Activated CD4-positive, alpha-beta T cell treated with anti-CD3 and anti-CD28 coated beads, Interleukin-2, amount 10 ng/mL, durations not matched to agents 24 days and 14 days (primary cell): ENCODE measurements at regions not wholly inside any gene's neighbourhood (a gene's known extent, or its start where the extent isn't known, plus 50 kb on each side); places are given as distances from the start of the nearest gene placed in this dataset.

ENCODE experiments used
- DNase-seq: peaks from one replicate; pipeline ENCODE4 v3.0.0; 2022
- H3K27ac Mint-ChIP-seq: one replicate; pipeline ENCODE4 v1.8.0; 2022; ENCODE audit warnings: mild to moderate bottlenecking, mixed read lengths
- H3K27me3 Mint-ChIP-seq: one replicate; pipeline ENCODE4 v1.8.0; 2022; ENCODE audit warnings: mixed read lengths
- H3K36me3 Mint-ChIP-seq: one replicate; pipeline ENCODE4 v1.8.0; 2022; ENCODE audit warnings: low read depth, mild to moderate bottlenecking, mixed read lengths
- H3K4me1 Mint-ChIP-seq: one replicate; pipeline ENCODE4 v1.8.0; 2021; ENCODE audit warnings: mixed read lengths
- H3K4me3 Mint-ChIP-seq: one replicate; pipeline ENCODE4 v1.8.0; 2022; ENCODE audit warnings: mild to moderate bottlenecking, moderate library complexity, mixed read lengths
- H3K9me3 Mint-ChIP-seq: one replicate; pipeline ENCODE4 v1.8.0; 2021; ENCODE audit warnings: mixed read lengths
- intact Hi-C: fragments of 100-400 bp; cut with micrococcal nuclease; formaldehyde crosslinking; loops from one replicate; pipeline ENCODE4 v1.15.1; 2023

DNA sequence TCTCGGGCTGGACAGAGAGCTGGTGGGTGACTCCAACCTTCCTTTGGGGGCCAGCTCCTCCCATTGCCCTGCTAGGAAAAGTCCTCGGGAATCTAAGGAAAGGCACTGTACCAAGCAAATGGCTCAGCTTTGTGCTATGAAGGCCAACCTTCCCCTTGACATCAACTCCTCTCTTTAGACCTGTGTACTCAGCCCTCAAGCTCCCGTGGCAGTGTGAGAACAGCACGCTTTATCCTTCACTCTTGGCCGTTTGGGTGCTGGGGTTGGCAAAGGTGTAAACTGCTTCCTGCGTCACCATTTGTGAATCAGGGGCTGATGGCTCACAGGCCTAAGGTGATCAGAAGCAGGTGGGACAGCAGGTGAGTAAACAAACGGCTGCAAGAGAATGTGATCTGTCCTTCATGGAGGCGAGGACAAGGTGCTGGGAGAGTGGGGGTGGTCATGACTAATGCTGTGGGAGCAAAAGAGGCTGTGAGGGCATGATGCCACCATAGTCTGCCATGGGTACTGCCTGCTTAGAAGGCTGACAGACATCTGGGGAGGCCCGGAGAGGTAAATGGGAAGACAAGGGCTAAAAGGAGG is 165.2 kb upstream of the TPM1 start:
- H3K36me3 Mint-ChIP-seq: no peaks in the 10 kb centered on the region
- H3K4me3 Mint-ChIP-seq: no peak overlapping the region
- no peak overlapping the region for H3K27ac Mint-ChIP-seq
- peaks cover 18% of the 10 kb centered on the region for H3K27me3 Mint-ChIP-seq
- H3K9me3 Mint-ChIP-seq: no peaks in the 10 kb centered on the region
- intact Hi-C loops: no loop called here
- DNase-seq: no peak
- peaks cover 9% of the 10 kb centered on the region for H3K4me1 Mint-ChIP-seq

DNA sequence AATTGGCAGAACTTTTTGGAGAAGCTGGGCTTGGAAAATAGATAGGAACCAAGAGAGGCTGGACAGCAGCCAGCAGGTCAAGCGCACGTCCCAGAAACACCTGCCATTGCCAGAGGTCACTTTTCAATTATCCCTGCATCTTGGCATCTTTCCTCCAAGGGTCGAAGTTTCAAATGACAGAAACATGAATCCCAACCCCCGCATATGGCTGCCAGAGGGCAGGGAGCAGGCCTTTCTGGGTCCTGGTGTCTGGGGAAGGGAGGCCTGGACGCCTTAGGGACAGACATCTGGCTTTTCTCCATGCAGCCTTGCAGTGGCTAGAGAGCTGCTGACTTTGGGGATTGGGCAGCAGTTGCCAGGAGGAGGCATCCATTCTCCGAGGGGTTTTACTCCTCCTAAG is 164.5 kb upstream of the TPM1 start:
- peaks cover 9% of the 10 kb centered on the region for H3K4me1 Mint-ChIP-seq
- H3K4me3 Mint-ChIP-seq: no peak overlapping the region
- peaks cover 25% of the 10 kb centered on the region for H3K27me3 Mint-ChIP-seq
- H3K27ac Mint-ChIP-seq: no peak overlapping the region
- DNase-seq: no peak
- no peaks in the 10 kb centered on the region for H3K9me3 Mint-ChIP-seq
- intact Hi-C loops: no loop called here
- no peaks in the 10 kb centered on the region for H3K36me3 Mint-ChIP-seq

DNA sequence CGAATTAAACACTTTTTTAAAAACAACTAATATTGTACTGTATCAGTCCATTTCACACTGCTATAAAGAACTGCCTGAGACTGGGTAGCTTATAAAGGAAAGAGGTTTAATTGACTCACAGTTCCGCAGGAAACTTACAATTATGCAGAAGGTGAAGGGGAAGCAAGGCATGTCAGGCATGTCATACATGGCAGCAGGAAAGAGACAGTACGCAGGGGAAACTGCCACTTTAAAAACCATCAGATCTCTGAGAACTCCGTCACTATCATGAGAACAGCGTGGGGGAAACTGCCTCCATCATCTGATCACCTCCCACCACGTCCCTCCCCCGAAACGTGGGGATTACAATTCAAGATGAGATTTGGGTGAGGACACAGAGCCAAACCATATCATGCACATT is 162.8 kb upstream of the TPM1 start:
- Mint-ChIP-seq H3K27ac (no peak overlapping the region), H3K4me3 (no peak overlapping the region), H3K27me3 (peaks cover 26% of the 10 kb centered on the region), H3K4me1 (peaks cover 9% of the 10 kb centered on the region), H3K36me3 (no peaks in the 10 kb centered on the region), H3K9me3 (no peaks in the 10 kb centered on the region)
- no peak for DNase-seq
- intact Hi-C loops: no loop called here

DNA sequence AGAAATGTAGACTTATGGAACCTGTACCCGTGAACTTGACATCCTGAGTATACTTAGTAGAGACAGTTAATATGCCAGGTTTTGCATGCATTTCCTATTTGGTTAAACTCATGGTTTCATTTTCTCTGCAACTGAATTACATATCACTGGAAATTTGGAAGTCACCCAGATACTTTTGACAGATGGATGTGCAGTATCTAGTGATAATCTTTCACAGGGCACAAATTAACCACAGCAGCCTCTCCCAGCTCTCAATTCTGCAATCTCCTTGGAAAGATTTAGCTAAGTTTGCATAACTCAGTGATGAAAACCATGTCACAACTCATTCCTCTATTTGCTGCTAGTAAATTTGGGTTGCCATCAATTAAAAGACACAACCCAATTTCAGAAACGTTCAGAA is 162.3 kb upstream of the TPM1 start:
- Mint-ChIP-seq H3K27ac (no peak overlapping the region), H3K36me3 (no peaks in the 10 kb centered on the region), H3K27me3 (peaks cover 27% of the 10 kb centered on the region), H3K4me1 (peaks cover 9% of the 10 kb centered on the region), H3K4me3 (no peak overlapping the region), H3K9me3 (no peaks in the 10 kb centered on the region)
- no peak for DNase-seq
- intact Hi-C loops: no loop called here

DNA sequence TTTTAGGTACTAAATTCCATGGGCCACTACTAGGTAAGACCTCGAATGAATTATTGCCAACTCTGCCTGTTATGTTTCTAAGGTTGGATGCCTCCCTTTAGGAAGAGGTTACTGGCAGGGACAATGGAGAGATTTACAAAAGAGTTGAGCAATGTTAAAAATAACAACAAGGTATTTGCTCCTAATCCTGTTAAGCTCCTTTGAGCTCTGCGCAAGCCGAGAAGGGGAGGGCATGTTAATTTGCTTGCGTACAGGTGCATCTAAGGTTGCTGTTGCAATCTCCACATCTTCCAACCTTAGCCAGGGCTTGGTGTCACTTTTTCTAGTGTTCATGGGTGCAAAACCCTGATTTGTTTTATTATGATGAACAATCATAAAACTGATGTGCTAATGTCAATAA is 161.5 kb upstream of the TPM1 start:
- Mint-ChIP-seq H3K27ac (no peak overlapping the region), H3K4me3 (no peak overlapping the region), H3K36me3 (no peaks in the 10 kb centered on the region), H3K9me3 (no peaks in the 10 kb centered on the region), H3K4me1 (peaks cover 9% of the 10 kb centered on the region), H3K27me3 (peaks cover 31% of the 10 kb centered on the region)
- DNase-seq: no peak
- intact Hi-C loops: no loop called here

DNA sequence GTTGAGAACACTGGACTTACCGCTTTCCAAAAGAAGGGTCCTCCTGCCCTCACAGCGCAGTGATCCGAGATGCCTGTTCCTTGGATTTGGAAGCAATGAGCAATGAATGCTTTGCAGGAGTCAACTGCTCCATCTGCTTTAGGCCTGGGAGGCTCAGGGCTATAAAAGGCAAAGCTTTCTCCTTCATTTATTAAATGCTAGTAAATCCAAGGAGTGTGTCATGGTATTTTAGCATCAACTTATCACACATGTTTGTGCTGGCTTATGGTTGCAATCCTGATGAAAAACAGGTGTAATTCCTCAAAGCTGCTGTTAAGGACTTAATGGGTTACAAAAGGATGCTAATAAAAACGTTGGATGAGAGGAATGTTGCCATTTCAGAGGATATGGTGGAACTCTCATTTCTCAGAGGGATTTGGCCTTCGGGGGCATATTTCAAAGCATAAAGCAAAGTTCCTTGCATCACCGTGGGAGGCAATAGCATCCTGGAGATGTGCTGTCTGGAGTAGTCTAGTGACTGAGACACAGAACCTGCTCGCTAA is 158.5 kb upstream of the TPM1 start:
- no peak for DNase-seq
- Mint-ChIP-seq H3K9me3 (no peaks in the 10 kb centered on the region), H3K4me1 (peaks cover 9% of the 10 kb centered on the region), H3K27ac (no peak overlapping the region), H3K36me3 (no peaks in the 10 kb centered on the region), H3K4me3 (no peak overlapping the region), H3K27me3 (peaks cover 35% of the 10 kb centered on the region)
- intact Hi-C loops: no loop called here

DNA sequence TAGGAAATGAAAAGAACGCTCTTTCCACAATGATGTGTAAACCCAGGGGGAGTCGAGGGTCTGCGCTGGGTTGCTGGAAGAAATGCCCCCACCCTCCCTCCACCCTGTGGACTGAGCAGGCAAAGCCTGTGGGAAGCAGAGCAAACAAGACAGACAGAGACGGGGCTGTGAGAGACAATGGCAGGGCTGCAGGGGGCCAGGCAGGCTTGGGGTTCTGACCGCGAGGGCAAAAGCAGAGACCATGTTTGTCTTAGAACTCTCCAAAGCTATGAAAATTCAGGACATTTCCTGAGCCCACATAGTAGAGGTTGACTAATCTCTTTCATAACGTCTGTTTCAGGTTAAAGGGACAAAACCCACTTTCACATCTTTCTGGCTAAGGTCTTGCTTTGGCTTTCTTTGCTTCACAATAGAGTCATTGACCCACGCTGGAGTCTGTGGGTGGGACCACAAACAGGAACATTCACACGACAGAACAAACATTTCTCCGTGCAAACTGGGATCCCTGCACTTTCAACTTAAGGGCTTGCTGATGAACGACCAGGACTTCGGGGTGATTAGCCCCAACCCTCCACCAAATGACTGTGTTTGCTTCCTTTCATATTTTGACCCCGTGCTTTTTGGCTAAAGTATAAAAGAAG is 156.0 kb upstream of the TPM1 start:
- Mint-ChIP-seq H3K4me3 (no peak overlapping the region), H3K27me3 (peaks cover 32% of the 10 kb centered on the region), H3K4me1 (no peaks in the 10 kb centered on the region), H3K27ac (no peak overlapping the region), H3K36me3 (no peaks in the 10 kb centered on the region), H3K9me3 (no peaks in the 10 kb centered on the region)
- no peak for DNase-seq
- intact Hi-C loops: no loop called here

DNA sequence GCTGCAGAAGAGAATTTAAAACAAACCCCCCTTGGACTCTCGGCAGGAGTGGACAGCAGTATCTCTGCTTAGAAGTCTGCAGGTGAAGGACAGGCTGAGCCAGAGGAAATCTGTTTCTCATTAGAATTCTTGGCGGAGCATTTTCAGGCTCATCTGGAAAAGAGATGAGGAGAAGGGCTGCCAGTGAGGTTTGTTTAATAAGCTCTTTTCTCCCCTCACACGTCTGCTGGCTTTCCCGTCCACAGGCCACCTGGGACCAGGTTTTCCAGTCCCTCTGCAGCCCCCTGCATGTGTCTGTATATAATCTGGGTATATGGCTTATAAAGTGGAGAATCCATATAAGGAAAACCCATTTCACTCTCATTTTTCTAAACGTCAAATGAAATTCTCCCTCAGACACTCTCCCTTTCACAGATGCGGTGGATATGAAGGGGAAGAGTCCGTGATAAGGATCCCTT is 155.4 kb upstream of the TPM1 start:
- H3K4me1 Mint-ChIP-seq: no peaks in the 10 kb centered on the region
- DNase-seq: no peak
- no peaks in the 10 kb centered on the region for H3K36me3 Mint-ChIP-seq
- H3K27ac Mint-ChIP-seq: no peak overlapping the region
- no peak overlapping the region for H3K4me3 Mint-ChIP-seq
- intact Hi-C loops: no loop called here
- H3K9me3 Mint-ChIP-seq: no peaks in the 10 kb centered on the region
- peaks cover 30% of the 10 kb centered on the region for H3K27me3 Mint-ChIP-seq

DNA sequence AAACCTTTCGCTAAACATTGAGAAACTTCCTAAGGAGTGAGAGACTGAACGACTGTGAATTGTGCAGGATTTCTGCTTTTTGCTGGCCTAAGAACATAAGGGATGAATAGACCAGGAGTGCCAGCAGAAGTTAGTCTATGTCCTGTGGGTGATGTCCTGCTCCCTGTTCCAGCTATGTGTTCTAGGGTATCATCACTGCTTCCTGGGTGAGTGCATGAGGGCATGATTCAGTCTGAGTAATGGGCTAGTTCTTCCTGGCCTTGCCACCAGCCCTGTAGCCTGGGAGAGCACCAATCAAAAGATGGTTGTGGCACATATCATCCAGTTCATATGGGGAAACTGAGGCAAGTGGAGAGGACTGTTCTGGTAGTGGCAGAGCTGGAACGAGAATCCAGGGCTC is 153.9 kb upstream of the TPM1 start:
- H3K27ac Mint-ChIP-seq: no peak overlapping the region
- no peaks in the 10 kb centered on the region for H3K4me1 Mint-ChIP-seq
- H3K36me3 Mint-ChIP-seq: no peaks in the 10 kb centered on the region
- intact Hi-C loops: no loop called here
- H3K9me3 Mint-ChIP-seq: no peaks in the 10 kb centered on the region
- no peak for DNase-seq
- peaks cover 17% of the 10 kb centered on the region for H3K27me3 Mint-ChIP-seq
- no peak overlapping the region for H3K4me3 Mint-ChIP-seq

DNA sequence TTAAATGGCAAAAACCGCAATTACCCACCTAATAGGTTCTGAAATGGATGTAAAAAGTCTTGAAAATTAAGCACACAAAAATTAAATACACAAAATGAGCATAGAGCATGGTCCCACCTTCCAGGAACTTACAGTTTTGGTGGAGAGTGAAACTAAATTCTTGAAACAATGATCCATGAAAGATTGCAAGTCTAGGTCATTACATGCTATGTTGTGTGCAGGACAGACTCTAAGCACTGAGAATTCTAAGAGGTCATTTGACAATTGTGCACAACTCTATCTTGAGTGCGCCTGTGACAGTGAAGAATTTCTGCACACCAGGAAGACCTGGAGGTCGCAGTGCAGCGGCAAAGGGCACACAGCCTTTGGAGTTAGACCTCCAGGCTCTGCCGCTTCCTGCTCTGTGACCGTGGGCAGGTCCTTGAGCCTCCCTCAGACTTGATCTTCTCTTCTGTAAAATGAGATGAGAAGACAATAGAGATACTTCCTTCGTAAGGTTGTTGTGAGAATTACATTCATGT is 153.3 kb upstream of the TPM1 start:
- H3K9me3 Mint-ChIP-seq: no peaks in the 10 kb centered on the region
- peaks cover 19% of the 10 kb centered on the region for H3K27me3 Mint-ChIP-seq
- no peak overlapping the region for H3K4me3 Mint-ChIP-seq
- H3K36me3 Mint-ChIP-seq: no peaks in the 10 kb centered on the region
- H3K27ac Mint-ChIP-seq: no peak overlapping the region
- no peak for DNase-seq
- intact Hi-C loops: no loop called here
- no peaks in the 10 kb centered on the region for H3K4me1 Mint-ChIP-seq

DNA sequence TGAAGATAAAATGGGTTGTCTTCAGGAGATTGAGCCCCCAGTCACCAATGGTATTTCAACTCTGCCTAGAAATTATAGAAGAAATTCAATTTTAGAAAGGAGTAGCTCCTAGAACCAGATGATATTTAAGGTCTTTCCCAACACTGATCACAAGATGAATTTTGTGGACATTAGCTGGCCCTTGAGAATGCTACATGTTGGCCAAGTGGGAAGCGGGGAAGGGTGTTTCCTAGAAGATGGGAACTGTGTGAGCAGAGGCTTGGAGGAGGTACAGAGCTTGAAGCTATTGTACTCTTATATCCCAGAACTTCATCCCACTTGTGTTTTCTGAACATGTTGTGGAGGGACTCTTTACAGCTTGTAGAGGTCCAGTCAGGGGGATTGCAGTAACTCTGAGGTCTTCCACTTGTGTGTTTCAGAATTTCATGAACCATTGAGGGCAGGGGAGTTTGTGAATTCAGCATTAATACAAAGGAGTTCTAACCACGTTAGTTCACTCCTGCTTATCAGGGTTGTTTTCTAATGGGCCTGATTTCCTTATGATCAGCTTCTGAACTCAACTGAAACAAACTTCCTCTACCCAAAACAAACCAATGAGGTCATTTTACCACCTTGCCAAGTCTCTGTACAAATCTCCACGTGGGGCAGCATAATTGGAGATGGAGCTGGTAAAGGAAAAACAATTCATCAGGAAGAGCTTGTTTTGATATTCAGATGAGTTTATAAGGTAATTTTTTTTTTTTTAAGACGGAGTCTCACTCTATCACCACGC is 152.6 kb upstream of the TPM1 start:
- Mint-ChIP-seq H3K4me3 (no peak overlapping the region), H3K27ac (no peak overlapping the region), H3K27me3 (peaks cover 19% of the 10 kb centered on the region), H3K4me1 (no peaks in the 10 kb centered on the region), H3K36me3 (no peaks in the 10 kb centered on the region), H3K9me3 (no peaks in the 10 kb centered on the region)
- DNase-seq: no peak
- intact Hi-C loops: no loop called here

DNA sequence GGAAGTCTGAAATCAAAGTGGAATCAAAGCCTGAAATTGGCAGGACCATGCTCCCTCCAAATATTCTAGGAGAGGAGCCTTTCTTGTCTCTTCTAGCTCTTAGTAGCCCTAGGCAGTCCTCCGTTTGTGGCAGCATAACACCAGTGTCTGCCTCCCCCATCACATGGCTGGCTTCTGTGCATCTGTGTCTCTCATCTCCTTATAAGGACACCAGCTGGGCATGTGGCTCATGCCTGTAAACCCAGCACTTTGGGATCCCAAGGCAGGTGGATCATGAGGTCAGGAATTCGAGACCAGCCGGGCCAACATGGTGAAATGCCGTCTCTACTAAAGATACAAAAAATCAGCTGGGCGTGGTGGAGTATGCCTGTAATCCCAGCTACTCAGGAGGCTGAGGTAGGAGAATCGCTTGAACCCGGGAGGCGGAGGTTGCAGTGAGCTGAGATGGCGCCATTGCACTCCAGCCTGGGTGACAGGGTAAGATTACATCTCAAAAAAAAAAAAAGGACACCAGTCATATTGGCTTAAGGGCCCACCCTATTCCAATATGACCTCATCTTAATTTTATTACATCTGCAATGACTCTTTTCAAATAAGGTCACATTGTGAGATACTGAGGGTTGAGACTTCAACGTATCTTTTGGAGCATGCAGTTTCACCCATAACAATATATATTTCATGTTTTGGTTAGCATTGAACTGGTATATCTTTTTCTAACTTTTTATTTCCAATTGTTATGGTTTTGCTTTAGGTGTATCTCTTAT is 148.0 kb upstream of the TPM1 start:
- Mint-ChIP-seq H3K9me3 (no peaks in the 10 kb centered on the region), H3K4me3 (no peak overlapping the region)

DNA sequence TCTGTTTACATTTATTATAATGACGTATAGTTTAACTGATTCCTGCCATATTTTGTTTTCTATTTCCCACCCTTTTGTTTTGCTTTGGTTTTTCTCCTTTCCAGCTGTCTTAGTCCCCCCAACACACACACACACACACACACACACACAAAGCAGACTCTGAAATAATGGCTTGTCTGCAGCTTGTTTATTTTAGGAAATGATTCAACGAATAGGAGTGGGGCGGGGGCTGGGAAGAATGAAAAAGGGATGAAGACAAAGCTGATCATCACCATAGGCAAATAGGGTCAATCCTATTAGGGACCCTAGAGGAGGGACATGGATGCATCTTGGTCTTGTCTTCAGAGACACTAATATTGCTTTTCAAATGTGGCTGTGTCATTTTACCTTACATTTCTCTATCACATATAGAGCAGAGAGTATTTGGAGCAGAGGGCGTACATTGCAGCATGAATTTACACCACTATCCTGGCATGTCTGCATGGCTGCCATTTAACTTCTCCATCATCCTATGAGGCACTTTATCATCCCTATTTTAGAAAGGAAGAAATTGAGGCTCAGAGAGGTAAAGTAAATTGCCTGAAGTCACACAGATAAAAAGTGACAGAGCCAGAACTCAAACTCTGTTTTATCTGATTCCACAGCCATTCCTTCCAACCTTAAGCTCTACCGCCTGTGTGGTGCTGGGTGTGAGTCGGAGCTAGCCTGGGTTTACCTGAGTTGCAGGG is 147.2 kb upstream of the TPM1 start:
- no peak for DNase-seq
- no peaks in the 10 kb centered on the region for H3K4me1 Mint-ChIP-seq
- intact Hi-C loops: no loop called here
- no peak overlapping the region for H3K27ac Mint-ChIP-seq
- peaks cover 4% of the 10 kb centered on the region for H3K27me3 Mint-ChIP-seq
- H3K4me3 Mint-ChIP-seq: no peak overlapping the region
- H3K9me3 Mint-ChIP-seq: no peaks in the 10 kb centered on the region
- H3K36me3 Mint-ChIP-seq: no peaks in the 10 kb centered on the region

More for the DNA sequence above, 148.0 kb upstream of the TPM1 start:
- no peaks in the 10 kb centered on the region for H3K4me1 Mint-ChIP-seq
- H3K27me3 Mint-ChIP-seq: peaks cover 8% of the 10 kb centered on the region
- no peaks in the 10 kb centered on the region for H3K36me3 Mint-ChIP-seq
- intact Hi-C loops: no loop called here
- DNase-seq: no peak
- H3K27ac Mint-ChIP-seq: no peak overlapping the region
